ENCODE measurements at regions not wholly inside any gene's neighbourhood (a gene's known extent, or its start where the extent isn't known, plus 50 kb on each side); places are given as distances from the start of the nearest gene placed in this dataset.
"Not testable (repeated sequence)": the region's sequence is repeated elsewhere in the genome, so short reads cannot be mapped to it uniquely, and the experiment has no call there.

DNA sequence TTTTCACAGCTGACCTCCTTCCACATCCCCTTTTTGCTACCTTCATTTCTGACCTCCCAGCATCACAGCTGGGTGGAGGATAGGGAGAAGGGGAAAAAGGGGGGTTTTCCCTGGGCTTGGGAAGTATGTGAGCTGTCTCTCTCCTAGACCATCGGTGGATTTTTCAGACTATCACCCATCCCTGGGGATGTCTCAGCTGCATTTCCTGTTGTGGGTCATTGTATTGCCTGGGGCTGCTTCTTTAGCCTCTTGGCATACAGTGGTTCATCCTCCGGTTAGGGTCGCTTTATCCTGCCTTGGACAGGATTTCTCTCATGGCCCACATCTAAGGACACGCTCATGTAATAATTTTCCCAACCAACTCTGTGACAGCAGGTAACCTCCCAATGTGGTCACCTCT is 142.5 kb upstream of the ARG1 start:
- DNase-seq (ENCODE audit: low spot score): no peak

DNA sequence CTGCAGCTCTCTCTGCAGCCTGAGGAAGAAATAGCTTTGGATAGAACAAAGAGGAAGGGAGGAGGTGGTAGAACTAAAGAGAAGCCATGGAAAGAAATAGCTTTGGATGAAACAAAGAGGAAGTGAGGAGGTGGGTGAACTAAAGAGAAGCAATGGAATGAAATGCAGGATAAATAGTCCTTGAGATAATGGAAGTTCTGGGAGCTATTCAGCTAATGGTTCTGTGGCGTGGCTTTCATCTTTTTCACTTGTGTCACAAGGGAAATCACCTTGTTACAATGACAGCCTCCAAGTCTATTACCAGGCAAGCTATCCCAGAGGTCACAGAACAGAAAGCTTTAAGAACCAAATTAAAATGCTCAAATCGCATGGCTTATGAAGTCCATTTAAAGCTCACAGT is 141.3 kb upstream of the ARG1 start:
- DNase-seq (ENCODE audit: low spot score): no peak

DNA sequence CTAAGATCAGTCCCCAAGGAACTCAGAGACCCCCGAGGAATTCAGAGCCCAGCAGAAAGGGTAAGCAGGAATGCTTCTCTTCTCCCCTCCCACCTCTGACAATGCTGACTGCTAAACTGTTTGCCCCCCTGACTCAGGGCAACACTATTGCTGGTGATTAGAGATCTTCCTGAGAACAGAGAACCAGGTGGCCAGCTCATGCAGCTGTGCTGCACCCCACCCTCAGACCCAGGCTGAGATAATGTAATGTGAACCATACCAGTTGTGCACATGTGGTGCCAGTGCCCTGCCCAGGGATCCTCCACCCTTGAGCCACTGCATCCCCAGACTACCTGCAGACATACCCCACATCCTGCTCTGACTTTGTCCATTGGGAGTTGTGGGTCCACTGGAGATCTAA is 139.1 kb upstream of the ARG1 start:
- no peak for DNase-seq (ENCODE audit: low spot score)

- no peak for DNase-seq (ENCODE audit: low spot score)
Measured at GRCh38 chr6:131436358-131436757, 136.7 kb upstream of the ARG1 start.

- DNase-seq (ENCODE audit: low spot score): no peak
Measured at GRCh38 chr6:131443014-131443413, 130.0 kb upstream of the ARG1 start.

DNA sequence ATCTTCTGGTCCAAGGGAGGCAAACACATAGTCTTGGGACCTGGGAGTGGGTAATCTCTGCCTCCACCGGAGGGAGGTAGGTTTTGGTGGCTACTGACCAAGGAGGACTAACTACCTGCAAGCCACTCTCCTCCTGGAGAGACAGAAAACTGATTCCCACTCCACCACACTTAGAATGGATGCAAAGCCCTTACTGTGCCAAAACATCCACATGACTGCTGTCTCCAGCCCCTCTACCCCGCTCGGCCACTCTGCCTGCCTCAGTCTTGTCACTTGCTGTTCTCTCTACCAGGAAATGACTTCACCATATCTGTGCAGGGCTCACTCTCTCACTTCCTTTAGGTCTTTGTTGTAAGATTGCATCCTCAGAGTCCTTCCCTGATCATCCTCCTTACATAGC is 129.5 kb upstream of the ARG1 start:
- DNase-seq (ENCODE audit: low spot score): no peak

- not testable (repeated sequence) for DNase-seq (ENCODE audit: low spot score)
Measured at GRCh38 chr6:131445356-131445755, 127.7 kb upstream of the ARG1 start.

DNA sequence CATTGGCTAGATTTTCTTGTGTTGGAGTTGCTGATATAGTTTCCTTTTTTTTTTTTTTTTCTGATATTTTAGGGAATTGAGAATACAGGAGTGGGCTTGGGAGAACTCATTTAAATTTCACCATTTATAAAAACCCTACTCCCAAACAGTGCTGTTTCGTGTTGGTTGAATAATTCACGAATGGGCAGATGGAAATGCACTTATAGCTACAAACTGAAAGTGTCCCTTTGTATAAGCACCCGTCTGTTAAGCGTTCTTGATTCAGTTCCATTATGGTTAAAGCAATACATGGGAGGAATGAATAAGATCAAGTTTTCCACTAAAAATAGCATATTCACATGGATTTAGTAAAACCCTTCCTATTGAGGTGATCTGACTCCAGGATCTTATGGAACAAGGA is 122.2 kb upstream of the ARG1 start:
- DNase-seq (ENCODE audit: low spot score): no peak

DNA sequence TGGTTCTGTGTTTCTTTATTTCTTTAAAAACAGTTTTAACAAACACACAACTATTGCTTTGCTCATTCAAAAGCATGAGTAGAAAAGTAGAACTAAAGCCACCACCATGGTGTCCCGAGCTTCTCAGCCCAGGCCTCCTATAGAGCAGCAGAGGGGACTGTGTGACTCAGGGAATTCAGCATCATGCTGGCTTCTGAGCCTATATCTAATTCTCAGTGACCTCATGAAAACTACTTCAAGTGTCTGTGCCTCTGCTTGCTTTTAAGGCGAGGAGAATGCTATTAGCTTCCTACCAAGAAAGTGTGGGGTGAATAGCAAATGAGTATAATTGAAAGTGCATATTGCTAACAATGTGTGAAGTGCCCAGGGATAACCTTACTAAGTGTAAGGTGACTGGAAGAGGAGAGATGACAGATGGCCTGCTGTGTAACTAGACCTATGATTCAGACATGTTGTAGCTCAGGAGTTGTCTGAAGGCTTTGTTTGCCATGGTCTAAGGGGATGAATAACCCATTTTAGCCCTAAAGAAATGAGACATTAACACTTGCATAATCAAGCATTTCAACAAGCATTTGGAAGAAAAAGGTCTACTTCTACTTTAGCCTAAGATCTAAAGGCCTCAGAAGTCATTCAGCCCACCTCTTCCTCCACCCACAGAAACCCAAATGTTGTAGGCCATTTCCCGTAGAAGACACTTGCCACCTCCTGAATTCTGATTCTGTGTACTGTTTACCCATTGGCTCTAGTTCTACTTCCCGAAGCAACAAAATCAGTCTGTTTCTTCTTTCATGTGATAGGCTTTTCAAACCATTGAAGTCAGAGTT is 121.5 kb upstream of the ARG1 start:
- no peak for DNase-seq (ENCODE audit: low spot score)

GRCh38 chr6:131453803-131454202 is 119.2 kb upstream of the ARG1 start:
- no peak for DNase-seq (ENCODE audit: low spot score)

DNA sequence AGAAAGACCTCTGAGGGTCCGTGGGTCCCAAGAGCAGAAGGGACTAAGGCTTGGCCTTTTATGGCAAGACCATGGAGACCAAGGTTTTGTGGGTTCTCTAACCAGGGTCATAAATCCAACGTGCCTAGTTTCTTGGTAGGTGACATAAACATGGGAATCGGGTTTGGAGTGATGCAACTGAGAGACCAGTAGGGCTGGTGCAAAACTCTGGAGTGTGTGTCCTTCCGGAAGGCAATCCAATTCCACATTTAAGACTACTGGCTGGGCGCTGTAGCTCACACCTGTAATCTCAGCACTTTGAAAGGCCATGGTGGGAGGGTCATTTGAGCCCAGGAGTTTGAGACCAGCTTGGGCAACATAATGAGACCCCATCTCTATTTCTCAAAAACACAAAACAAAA is 116.5 kb upstream of the ARG1 start:
- no peak for DNase-seq (ENCODE audit: low spot score)

DNA sequence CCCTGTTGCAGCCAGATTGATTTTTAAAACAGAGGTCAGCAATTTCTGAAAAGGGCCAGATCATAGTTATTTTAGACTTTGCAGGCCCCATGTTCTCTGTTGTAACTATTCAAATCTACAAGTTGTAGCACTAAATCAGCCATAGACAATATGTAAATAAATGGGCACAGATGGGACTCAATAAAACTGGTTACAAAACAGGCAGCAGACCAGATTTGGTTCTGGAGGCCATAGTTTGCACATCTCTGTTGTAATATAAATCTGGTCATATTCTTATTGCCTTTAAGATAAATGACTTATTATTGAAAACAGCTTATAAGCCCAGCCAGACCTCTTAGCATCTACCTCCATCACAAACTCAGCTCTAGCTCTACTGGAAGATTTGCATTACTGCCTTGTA is 114.0 kb upstream of the ARG1 start:
- no peak for DNase-seq (ENCODE audit: low spot score)

GRCh38 chr6:131460614-131461000 is 112.4 kb upstream of the ARG1 start:
- DNase-seq (ENCODE audit: low spot score): no peak

DNA sequence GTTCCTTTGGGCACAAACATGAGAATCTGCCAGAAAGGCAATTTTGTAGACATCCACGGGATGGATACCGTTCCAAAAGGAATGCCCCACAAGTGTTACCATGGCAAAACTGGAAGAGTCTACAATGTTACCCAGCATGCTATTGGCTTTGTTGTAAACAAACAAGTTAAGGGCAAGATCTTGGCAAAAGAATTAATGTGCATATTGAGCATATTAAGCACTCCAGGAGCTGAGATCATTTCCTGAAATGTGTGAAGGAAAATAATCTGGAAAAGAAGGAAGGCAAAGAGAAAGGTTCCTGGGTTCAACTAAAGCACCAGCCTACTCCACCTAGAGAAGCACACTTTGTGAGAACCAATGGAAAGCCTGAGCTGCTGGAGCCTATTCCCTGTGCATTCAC is 103.9 kb upstream of the ARG1 start:
- DNase-seq (ENCODE audit: low spot score): no peak

DNA sequence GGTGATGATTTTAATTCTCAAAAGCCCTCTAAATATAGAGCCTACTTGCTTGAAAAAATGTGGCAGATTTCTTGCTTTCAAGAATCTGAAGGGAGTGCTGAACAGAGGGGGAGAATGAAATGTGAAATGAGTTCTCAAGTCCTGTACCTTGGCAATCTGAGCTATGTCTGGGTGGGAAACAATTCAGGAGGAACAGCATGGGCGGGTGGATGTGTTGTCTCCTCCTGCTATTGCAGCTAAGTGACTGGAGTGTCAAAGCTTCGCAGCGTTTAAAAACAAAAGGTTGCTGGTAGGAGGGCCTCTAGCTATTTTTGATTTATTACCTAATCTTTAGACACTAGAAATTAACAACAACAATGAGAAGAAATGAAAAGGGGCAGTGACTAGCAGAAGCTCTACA is 102.5 kb upstream of the ARG1 start:
- no peak for DNase-seq (ENCODE audit: low spot score)

- no peak for DNase-seq (ENCODE audit: low spot score)
Measured at GRCh38 chr6:131471331-131471730, 101.7 kb upstream of the ARG1 start.

- DNase-seq (ENCODE audit: low spot score): not testable (repeated sequence)
Measured at GRCh38 chr6:131473303-131473702, 99.7 kb upstream of the ARG1 start.

- DNase-seq (ENCODE audit: low spot score): no peak
Measured at GRCh38 chr6:131476362-131476761, 96.7 kb upstream of the ARG1 start.

DNA sequence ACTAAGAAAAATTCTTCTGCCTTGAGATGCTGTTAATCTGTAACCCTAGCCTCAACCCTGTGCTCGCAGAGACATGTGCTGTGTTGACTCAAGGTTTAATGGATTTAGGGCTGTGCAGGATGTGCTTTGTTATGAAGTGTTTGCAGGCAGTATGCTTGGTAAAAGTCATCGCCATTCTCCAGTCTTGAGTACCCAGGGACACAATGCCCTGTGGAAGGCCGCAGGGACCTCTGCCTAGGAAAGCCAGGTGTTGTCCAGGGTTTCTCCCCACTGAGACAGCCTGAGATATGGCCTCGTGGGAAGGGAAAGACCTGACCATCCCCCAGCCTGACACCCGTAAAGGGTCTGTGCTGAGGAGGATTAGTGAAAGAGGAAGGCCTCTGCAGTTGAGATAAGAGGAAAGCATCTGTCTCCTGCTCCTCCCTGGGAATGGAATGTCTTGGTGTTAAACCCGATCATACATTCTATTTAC is 94.2 kb upstream of the ARG1 start:
- not testable (repeated sequence) for DNase-seq (ENCODE audit: low spot score)

GRCh38 chr6:131486608-131487007 is 86.4 kb upstream of the ARG1 start:
- no peak for DNase-seq (ENCODE audit: low spot score)

DNA sequence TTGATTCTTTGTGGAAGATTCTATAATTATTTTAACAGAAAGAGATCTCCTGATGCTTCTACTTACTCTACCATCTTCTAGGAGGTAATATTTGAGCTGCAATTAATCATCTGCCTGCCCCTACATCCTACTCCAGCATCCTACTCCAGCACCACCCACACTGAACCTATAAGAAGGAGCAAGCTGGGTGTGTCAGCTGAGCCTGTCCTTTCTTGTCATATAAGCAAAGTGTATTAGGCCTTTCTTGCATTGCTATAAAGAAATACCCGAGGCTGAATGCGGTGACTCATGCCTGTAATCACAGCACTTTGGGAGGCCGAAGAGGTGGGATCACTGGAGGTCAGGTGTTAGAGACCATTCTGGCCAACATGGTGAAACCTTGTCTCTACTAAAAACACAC is 84.2 kb upstream of the ARG1 start:
- no peak for DNase-seq (ENCODE audit: low spot score)

DNA sequence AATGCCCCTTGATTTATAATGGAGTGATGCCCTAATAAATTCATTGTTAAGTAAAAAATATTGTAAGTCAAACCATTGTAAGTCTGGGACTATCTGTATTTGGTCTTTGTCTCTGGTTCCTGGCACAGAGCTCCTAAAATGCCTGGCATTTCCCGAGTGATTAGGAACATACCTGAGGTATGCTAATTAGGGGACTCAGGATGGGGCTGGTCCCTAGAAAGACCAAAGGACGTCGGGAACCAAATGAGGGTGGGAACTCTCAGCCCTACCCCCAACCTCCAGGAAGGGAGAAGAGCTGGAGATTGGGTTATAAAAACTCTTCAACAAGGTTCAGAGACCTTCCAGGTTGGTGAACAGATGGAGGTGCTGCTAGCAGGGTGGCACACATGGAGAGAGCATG is 82.6 kb upstream of the ARG1 start:
- no peak for DNase-seq (ENCODE audit: low spot score)

DNA sequence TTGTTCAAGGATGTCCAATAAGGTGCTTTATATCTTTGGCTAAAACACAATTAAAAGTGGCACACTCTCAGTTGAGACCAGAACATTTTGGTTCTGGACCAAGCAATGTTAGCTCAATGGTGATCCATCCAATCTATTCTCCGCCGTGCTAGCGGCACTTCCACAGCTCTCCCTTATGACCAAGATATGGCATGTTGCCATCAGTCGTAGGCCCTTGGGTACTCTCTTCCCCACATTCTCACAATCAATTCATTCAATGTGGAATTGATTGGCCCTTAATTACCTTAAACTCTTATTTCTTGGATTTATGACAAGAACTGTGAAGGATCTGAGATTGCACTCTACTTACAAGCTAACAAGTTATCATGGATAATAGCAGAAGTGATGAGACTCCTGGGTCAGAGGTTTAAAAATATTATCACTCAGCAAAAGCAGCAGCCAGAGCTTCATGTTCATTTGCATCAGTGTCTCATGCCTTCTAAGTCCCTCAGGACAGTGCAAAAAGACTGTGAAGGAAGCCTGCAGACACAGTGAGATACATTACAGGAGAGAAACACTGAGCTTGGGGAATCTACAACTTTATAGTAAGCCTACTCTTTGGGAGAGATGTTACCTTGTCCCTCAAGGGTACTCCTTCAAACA is 80.0 kb upstream of the ARG1 start:
- DNase-seq (ENCODE audit: low spot score): no peak

GRCh38 chr6:131504387-131504786 is 68.6 kb upstream of the ARG1 start:
- DNase-seq (ENCODE audit: low spot score): not testable (repeated sequence)

Data from hepatic stellate cell (primary cell).